GM12891 (cell line): ENCODE measurements at regions not wholly inside any gene's neighbourhood (a gene's known extent, or its start where the extent isn't known, plus 50 kb on each side); places are given as distances from the start of the nearest gene placed in this dataset.

ENCODE experiments used
- PAX5 ChIP-seq: IDR thresholded peaks from 2 replicates; pipeline ENCODE4 v1.6.1; 2011; ENCODE audit warnings: low read length, moderate library complexity, mild to moderate bottlenecking; ENCODE audit not compliant: insufficient read depth, severe bottlenecking
- POLR2A ChIP-seq: IDR thresholded peaks from 2 replicates; pipeline ENCODE4 v1.6.1; 2011; ENCODE audit warnings: low read depth, low read length, control low read depth
- POLR2AphosphoS5 ChIP-seq: IDR thresholded peaks from 2 replicates; pipeline ENCODE4 v1.6.1; 2011; ENCODE audit warnings: low read depth, low read length, control low read depth
- SPI1 ChIP-seq: IDR thresholded peaks from 2 replicates; pipeline ENCODE4 v1.6.1; 2011; ENCODE audit warnings: low read depth, low read length, control low read depth
- TAF1 ChIP-seq: IDR thresholded peaks from 2 replicates; pipeline ENCODE4 v1.6.1; 2011; ENCODE audit warnings: low read depth, low read length, control low read depth

DNA sequence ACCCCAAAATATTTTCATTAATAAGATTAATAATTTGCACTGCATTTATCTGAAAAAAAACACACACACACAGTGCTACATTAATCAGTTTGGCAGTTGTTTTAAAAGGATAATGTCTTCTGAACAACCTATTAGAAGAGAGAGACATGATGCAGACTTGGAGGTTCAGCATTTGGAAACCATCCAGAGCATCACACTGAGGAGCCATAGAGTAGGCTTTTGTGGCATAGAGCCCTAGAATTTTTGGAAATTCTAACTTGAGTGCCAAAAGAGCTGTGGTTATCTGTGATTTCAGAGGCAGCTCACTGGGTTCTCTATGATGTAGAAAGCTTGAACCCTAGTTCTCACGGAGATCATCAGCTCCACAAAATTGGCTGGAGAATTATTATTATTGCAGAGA, 90.2 kb downstream of the RFC3 start:
- TF ChIP-seq POLR2A (no peak), POLR2AphosphoS5 (no peak), PAX5 (no peak), TAF1 (no peak), SPI1 (no peak)
